ENCODE measurements at regions not wholly inside any gene's neighbourhood (a gene's known extent, or its start where the extent isn't known, plus 50 kb on each side); places are given as distances from the start of the nearest gene placed in this dataset.

DNA sequence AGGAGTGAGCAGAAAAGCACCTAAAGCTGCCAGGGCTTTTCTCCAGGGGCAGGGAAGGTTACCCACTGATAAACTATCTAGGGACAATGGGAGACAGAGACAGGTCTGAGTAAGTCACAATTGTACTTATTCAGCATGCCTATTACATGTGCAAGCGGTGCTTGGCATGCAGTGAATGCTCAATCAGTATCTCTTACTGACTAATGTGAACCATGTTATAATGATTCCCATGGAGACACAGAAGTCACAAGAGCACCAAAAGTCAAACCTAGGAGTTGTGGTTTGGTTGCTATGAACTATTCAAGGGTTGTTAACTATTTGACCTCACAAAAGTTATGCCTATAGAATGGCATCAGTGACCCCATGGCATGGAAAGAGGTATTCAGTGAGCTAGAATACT is 50.0 kb upstream of the RASGRP1 start:
- ChIA-PET POLR2A (no interaction called here), CTCF (interaction anchor here (1.0 to 2.9 kb wide), 10 partner anchors 8 to 76 kb away, joined by 3 to 10 read pairs (median 4); partner anchors contain the start of gene RASGRP1)
- no peak for DNase-seq (ENCODE audit: extremely low spot score)
- TF ChIP-seq, protein P1, sequence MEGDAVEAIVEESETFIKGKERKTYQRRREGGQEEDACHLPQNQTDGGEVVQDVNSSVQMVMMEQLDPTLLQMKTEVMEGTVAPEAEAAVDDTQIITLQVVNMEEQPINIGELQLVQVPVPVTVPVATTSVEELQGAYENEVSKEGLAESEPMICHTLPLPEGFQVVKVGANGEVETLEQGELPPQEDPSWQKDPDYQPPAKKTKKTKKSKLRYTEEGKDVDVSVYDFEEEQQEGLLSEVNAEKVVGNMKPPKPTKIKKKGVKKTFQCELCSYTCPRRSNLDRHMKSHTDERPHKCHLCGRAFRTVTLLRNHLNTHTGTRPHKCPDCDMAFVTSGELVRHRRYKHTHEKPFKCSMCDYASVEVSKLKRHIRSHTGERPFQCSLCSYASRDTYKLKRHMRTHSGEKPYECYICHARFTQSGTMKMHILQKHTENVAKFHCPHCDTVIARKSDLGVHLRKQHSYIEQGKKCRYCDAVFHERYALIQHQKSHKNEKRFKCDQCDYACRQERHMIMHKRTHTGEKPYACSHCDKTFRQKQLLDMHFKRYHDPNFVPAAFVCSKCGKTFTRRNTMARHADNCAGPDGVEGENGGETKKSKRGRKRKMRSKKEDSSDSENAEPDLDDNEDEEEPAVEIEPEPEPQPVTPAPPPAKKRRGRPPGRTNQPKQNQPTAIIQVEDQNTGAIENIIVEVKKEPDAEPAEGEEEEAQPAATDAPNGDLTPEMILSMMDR (IDR thresholded peaks at IDR 0.05; ENCODE audit: control extremely low read depth, extremely low read depth, low read depth, missing control alignments): no peak

DNA sequence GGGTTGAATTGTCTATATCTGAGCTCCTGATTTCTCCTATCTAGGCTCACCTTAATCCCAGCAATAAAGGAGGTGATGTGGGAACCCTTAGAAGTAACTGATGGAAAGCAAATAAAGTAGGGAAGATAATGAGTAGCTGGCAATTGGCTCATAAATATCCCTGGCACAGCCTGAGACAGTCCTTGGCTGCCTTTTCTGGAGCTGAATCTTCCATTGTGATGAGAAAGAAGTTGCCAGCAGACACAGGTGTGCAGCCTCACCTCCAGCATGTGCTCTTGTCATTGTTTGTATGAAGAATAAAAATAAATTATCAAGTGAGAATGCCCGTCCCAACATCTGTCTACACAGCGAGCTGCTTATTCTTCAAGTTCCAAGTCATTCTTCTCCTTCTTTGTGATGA is 53.2 kb upstream of the RASGRP1 start:
- DNase-seq (ENCODE audit: extremely low spot score): no peak
- TF ChIP-seq, protein P1 (IDR thresholded peaks at IDR 0.05; ENCODE audit: control extremely low read depth, extremely low read depth, low read depth, missing control alignments): no peak
- CTCF ChIA-PET: interaction anchor here (0.8 to 3.9 kb wide), 12 partner anchors 8 to 82 kb away, joined by 3 to 22 read pairs (median 3); partner anchors contain the start of gene RASGRP1
- POLR2A ChIA-PET: no interaction called here

DNA sequence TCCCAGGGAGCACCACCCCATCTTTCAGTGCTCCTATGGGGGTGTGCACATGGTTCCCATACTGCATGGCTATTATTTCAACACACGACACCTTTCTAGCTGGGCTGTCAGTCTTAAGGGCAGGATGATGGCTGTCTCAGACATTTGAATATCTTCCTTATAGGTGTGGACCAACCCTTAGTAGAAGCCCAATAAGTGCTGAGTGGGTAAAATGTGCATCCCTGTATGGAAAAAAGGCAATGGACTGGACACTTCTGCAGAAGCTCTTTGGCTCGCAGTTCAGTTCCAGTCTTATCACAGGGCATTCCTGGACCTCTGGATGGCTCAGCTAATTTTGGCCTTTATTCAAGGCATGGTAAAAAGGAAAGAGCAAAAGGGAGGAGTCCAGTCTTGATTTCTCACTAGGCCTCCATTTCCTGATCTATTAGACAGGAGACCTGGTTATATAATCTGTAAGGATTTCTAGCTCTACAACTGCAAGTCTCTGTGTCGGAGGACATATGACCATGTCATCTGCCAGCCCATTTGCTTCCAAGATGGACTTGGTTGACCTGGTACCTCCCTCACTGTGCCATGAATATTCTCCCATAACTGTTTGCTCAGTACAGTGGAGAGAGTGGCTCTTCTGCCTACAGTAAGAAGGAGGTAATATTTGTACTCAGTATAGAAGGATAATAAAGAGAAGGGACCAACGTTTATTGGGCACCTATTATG is 53.8 kb upstream of the RASGRP1 start:
- TF ChIP-seq, protein P1 (IDR thresholded peaks at IDR 0.05; ENCODE audit: control extremely low read depth, extremely low read depth, low read depth, missing control alignments): no peak
- ChIA-PET POLR2A (no interaction called here), CTCF (interaction anchor here (0.8 to 3.9 kb wide), 13 partner anchors 8 to 81 kb away, joined by 3 to 22 read pairs (median 3); partner anchors contain the start of gene RASGRP1)
- DNase-seq (ENCODE audit: extremely low spot score): no peak

DNA sequence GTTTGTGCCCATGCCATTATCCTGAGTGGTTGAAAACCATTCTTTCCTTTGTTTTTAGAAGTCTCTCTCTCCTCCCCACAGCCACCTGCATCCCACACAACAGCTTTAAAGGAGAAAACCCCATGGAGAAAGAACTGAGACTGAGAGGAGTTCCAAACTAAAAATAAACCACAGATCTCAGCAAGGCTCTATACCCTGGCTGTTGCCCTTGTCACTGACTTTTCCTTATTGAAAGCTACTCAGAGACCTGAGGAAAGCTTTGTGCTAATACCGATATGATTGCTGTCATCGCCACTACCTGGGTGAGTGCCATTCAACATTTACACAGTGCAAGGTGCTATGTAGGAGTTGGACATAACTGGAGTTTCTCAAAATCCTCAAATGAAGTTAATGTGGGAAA is 55.5 kb upstream of the RASGRP1 start:
- ChIA-PET POLR2A (no interaction called here), CTCF (interaction anchor here (1.2 to 3.1 kb wide), 5 partner anchors 11 to 180 kb away, joined by 3 to 15 read pairs (median 4); partner anchors contain the start of gene RASGRP1)
- no peak for DNase-seq (ENCODE audit: extremely low spot score)
- TF ChIP-seq, protein P1 (IDR thresholded peaks at IDR 0.05; ENCODE audit: control extremely low read depth, extremely low read depth, low read depth, missing control alignments): no peak

DNA sequence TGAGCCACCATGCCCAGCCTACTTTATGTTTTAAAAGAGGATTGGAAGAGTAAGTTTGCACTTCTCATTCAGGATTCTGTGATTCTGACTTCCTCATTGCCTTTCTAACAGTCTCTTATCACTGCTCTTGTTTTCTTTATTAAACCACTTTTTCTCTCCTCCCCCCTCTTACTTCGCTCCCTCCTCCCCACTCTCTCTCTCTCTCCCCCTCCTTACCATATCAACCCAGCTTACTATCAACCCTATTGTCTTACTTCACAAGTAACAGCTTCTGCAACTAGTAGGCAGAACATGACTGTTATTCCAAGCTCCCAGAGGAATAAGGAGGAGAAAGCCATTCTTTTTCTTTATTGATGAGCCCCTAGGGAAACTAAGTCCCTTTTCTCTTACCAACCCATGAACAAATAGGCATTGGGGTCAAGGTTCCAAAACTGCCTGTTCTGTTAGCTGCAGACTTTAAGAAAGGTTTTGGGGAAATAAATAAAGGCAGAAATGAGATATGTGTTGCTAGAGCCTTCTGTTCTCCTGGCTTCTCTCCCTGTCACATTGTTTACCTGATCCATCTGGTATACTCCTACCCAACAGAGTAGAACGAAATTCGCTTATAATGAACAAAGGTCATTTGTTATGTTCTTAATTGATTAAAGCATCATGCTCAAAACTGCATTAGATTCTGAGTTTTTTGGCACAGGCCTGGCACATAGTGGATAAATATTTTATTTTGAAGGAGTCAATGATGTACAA is 56.4 kb upstream of the RASGRP1 start:
- ChIA-PET POLR2A (no interaction called here), CTCF (interaction anchor here (1.2 to 3.0 kb wide), 5 partner anchors 10 to 181 kb away, joined by 3 to 11 read pairs (median 3); partner anchors contain the start of gene RASGRP1)
- DNase-seq (ENCODE audit: extremely low spot score): no peak
- TF ChIP-seq, protein P1 (IDR thresholded peaks at IDR 0.05; ENCODE audit: control extremely low read depth, extremely low read depth, low read depth, missing control alignments): no peak

DNA sequence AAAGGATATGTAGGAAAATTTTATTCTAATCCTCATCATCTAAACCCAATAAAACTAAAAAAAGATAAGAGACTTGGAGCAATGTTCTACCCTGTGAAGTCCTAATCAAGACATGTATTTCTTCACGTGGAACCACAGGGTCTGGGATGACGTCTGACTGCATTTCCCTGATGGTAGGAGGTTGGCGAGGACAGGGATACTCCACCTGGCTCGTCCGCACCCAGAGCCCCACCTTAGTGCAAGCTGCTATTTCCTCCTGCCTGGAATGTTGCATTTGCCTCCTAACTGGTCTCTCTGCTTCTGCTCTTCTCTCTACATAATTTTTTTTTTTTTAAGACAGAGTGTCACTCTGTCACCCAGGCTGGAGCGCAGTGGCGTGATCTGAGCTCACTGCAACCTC is 57.7 kb upstream of the RASGRP1 start:
- POLR2A ChIA-PET: no interaction called here
- CTCF ChIA-PET: interaction anchor here (0.7 to 3.0 kb wide), 6 partner anchors 8 to 79 kb away, joined by 3 to 11 read pairs (median 3); partner anchors contain the start of gene RASGRP1
- DNase-seq (ENCODE audit: extremely low spot score): no peak
- TF ChIP-seq, protein P1 (IDR thresholded peaks at IDR 0.05; ENCODE audit: control extremely low read depth, extremely low read depth, low read depth, missing control alignments): no peak

All from GM10248 (cell line).